SK-N-MC (cell line): ENCODE measurements at regions not wholly inside any gene's neighbourhood (a gene's known extent, or its start where the extent isn't known, plus 50 kb on each side); places are given as distances from the start of the nearest gene placed in this dataset.

Experiments
- EZH2 ChIP-seq: fragments of 200-600 bp; sonication (generic); IDR thresholded peaks from one replicate; pipeline ENCODE4 v1.6.1; 2017; ENCODE audit warnings: antibody characterized with exemption
- POLR2AphosphoS5 ChIP-seq: IDR thresholded peaks from 2 replicates; pipeline ENCODE4 v1.6.1; 2012; ENCODE audit warnings: mild to moderate bottlenecking, low read depth, low read length, borderline replicate concordance

DNA sequence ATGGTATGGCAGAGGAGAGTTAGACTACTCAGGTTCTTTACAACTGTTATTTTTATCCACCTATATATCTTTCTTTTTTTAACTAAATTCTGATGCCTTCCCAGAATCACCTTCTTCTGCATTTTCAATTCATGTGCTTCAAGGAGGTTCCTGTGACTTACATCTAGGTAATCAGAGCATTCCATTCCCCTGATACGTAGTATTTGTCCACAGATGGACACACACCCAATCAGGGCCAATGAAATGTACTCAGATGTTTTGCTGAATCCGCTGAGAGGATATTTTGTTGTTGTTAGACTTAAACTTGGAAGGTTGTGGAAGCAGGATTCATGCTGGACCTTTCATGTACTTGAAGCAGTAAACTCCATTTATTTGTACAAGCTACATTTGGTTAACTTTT, 159.4 kb upstream of the FER start:
- TF ChIP-seq POLR2AphosphoS5: no peak
- no peak for TF ChIP-seq EZH2
